GM12874 (cell line): ENCODE measurements at regions not wholly inside any gene's neighbourhood (a gene's known extent, or its start where the extent isn't known, plus 50 kb on each side); places are given as distances from the start of the nearest gene placed in this dataset.

Source experiments
- CTCF ChIP-seq: IDR thresholded peaks from 2 replicates; pipeline ENCODE4 v1.5.1; 2011; ENCODE audit warnings: low read depth, mild to moderate bottlenecking, control low read depth, low read length, moderate library complexity; ENCODE audit not compliant: insufficient read depth

DNA sequence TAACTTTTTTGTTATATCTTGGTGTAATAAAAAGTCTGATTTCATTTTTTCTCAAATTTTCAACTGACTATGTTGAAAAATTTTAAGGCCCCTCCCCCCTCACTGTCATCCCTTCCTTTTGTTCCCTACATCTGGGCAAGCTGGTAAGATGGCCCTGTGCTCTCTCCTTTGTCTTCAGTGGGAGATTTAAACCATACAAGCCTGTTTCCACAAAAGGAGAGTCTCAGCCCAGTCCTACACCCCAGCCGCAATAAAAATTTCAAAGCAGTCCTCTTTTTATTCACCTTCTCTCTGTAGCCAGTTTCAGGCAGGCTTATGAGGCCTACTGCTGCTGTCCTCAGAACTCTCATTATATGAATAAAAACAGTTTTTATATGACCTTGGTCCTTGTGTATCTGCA, 630.5 kb downstream of the CBLN2 start:
- no peak for TF ChIP-seq CTCF

GRCh38 chr18:71902482-71902881, 641.7 kb downstream of the CBLN2 start:
- no peak for TF ChIP-seq CTCF

DNA sequence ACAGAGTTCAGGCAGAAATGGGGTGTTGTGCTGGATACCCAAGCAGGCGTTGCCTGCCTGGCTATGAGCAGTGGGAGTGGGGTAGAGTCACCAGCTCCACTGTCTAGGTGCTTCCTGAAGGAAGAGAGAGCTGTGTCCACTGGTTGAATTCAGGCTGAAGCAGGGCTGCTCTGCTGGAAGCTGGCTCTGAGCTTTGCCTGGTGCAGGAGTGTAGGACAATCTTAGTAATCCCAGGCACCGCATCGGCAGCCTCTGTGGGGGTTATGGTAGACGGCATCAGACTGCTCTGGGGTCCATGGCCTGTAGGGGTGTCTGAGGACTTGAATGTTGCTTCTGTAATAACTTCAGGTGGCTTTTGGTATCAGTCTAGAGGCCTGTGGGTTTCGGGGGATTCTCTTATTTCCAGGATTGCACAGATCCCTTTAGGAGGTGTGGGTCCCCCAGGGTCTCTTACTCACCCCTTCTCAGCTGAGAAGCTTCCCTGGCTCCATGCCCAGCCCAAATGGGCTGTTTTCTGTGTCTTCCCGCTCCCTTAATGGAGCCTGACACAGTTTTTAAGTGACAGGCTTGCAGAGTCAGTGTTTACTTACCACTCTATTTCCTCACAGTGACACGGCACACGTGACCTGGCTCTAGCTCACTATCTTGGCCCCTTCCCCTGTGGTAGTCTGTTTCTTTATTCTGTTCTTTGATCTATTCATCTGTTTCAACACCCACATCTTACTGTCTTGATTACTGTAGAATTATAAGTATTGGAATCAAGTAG, 644.3 kb downstream of the CBLN2 start:
- TF ChIP-seq CTCF: no peak

- TF ChIP-seq CTCF: no peak
Observed at GRCh38 chr18:71899183-71899582, 645.0 kb downstream of the CBLN2 start.

DNA sequence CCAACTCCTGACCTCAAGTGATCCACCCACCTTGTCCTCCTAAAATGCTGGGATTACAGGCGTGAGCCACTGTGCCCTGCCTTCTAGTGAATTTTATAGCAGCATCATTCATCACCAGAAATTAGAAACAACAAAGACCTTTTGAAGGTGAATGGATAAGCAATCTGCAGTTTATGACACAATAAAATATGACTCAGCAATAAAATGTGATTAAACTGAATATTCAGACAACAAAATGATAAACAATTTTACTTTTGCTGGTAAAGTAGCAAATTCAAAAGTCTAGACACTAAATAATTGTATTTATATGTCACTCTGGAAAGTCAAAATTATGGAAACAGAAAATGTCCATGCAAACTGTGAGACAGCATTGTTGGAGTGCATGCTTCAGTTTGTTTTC, 656.6 kb downstream of the CBLN2 start:
- no peak for TF ChIP-seq CTCF

DNA sequence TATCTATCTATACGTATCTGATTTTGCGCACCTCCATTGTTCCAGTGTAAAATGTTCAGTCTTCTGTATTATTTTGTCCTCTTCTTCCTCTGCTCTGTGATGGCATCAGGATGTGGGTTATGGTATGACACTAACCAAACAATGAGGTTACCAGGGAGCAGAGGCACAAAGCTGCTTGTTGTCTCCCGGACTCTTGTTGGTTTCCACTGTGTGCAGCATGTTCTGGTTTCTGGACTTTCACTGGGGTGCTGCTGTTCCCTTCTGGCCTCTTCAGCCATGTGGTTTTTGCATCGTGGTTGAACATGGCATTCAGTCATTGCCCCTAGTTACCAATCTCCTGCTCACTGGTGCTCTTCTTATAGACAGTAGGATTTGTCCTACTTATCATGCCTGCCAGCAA, 665.9 kb downstream of the CBLN2 start:
- no peak for TF ChIP-seq CTCF

- TF ChIP-seq CTCF: no peak
Observed at GRCh38 chr18:71873695-71874094, 670.4 kb downstream of the CBLN2 start.
